Fibroblast of peridontal ligament (primary cell): ENCODE measurements at regions not wholly inside any gene's neighbourhood (a gene's known extent, or its start where the extent isn't known, plus 50 kb on each side); places are given as distances from the start of the nearest gene placed in this dataset.
"Not testable (repeated sequence)": the region's sequence is repeated elsewhere in the genome, so short reads cannot be mapped to it uniquely, and the experiment has no call there.

ENCODE experiments used
- DNase-seq: peaks from one replicate; pipeline ENCODE4 v3.0.0-alpha.2; 2010; ENCODE audit errors: extremely low read depth

GRCh38 chr10:9097206-9097990 is 1042.9 kb downstream of the GATA3 start:
- DNase-seq = no peak

DNA sequence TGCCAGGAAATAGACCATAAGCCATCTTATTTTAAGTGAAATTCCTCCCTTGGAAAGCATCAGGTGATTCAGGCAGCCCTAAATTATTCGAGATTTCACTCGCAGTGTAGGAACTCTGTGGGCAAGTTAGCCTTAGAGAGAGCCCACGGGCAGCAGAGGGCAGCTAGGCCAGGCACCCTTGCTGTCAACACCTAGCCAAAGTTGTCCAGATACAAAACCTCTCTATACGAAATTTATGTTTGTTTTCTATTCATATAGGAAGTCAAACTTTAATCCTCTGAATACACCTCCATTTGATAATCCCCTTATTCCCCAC is 1043.5 kb downstream of the GATA3 start:
- no peak for DNase-seq

- no peak for DNase-seq
Observed at GRCh38 chr10:9102026-9102425, 1047.5 kb downstream of the GATA3 start.

- no peak for DNase-seq
Observed at GRCh38 chr10:9103301-9103700, 1048.8 kb downstream of the GATA3 start.

- DNase-seq = no peak
Observed at GRCh38 chr10:9111976-9112375, 1057.5 kb downstream of the GATA3 start.

GRCh38 chr10:9126728-9127127 is 1072.2 kb downstream of the GATA3 start:
- DNase-seq = no peak

- DNase-seq = no peak
Observed at GRCh38 chr10:9137368-9137767, 1082.9 kb downstream of the GATA3 start.

GRCh38 chr10:9138829-9139228 is 1084.3 kb downstream of the GATA3 start:
- not testable (repeated sequence) for DNase-seq

DNA sequence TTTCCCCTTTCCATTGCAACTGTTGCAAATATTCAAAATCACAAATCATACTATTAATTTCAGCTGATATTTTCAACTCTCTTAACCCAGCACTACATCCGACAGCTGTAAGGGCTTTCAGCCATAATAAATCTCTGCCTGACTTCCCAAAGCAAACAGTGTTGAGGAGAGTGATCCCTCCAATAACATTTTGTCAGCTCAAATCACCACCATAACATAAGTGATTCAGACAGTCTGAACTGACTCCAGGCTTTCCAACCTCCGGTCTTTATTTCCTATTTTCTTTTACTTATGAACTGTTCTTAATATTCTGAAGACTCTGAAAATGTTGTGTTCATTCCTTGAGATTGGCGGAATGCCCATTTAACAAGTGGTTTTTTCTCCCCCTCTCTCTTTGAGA is 1085.9 kb downstream of the GATA3 start:
- DNase-seq = no peak

- no peak for DNase-seq
Observed at GRCh38 chr10:9147475-9147874, 1093.0 kb downstream of the GATA3 start.

- no peak for DNase-seq
Observed at GRCh38 chr10:9149134-9149533, 1094.6 kb downstream of the GATA3 start.

DNA sequence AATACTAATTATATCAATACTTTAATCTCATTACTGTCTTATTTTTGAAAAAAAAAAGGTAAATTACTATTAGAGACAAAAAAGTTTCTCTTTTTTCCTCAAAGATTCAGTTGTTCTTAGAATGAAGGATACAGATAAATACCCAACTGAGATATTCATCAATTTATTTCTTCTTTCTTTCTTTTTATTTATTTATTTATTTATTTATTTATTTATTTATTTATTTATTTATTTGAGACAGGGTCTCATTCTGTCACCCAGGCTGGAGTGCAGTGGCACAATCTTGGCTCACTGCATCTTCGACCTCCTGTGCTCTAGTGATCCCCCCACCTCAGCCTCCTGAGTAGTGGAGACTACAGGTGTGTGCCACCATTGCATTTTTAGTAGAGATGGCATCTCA is 1098.6 kb downstream of the GATA3 start:
- not testable (repeated sequence) for DNase-seq

GRCh38 chr10:9157656-9158055 is 1103.2 kb downstream of the GATA3 start:
- DNase-seq = no peak

DNA sequence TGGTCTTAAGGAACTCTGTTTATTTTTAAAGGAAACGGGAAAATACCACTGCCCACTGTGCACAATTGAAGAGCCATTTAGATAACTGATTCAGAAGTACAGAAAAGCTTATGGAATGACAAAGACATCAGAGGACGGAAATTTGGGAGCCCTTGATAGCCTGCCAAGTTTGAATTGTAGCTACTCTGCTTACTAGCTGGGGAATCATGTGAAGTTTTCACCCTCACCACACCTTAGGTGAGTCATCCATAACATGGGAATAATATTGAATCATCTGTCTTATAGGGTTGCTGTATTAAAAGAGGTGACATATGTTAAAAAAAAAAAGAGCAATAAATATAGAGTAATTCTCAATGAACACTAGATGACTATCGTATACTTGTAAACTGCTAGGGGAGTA is 1104.2 kb downstream of the GATA3 start:
- no peak for DNase-seq

DNA sequence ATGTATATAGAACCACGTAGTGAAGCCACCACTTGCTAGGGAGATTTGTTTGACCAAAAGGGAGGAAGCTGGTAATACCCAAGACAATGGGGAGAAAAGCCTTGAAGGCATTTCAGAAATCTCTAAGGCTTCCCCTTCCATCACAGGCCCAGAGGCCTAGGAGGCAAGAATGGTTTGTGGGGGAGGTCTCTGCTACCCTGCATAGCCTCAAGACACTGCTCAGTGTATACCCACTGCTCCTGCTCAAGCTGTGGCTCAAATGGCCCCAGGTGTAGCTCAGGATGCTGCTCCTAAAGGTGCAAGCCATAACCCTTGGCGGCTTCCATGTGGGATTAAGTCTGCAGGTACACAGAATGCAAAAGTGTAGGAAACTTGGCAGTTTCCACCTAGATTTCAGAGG is 1105.8 kb downstream of the GATA3 start:
- DNase-seq = no peak

GRCh38 chr10:9163699-9164098 is 1109.2 kb downstream of the GATA3 start:
- no peak for DNase-seq

GRCh38 chr10:9166770-9167169 is 1112.3 kb downstream of the GATA3 start:
- DNase-seq = no peak

- no peak for DNase-seq
Observed at GRCh38 chr10:9172276-9172675, 1117.8 kb downstream of the GATA3 start.

DNA sequence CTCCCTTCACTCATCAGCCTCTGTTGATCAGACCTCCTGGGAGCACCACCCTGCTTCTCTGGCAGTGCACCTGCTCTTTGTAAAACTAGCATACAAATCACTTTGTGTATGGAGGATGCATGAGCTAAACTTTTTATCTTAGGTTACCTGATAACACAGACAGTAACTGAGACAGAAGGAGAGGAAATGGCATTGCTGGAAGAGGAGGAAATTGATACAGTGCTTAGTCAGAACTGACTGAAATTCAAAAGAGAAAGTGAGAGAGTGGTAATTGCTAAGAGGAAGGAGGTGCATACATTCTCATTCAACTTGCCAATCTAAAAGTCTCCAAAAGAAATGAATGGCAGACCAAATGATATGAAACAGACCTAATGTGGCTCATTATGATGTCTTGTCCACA is 1120.7 kb downstream of the GATA3 start:
- no peak for DNase-seq

DNA sequence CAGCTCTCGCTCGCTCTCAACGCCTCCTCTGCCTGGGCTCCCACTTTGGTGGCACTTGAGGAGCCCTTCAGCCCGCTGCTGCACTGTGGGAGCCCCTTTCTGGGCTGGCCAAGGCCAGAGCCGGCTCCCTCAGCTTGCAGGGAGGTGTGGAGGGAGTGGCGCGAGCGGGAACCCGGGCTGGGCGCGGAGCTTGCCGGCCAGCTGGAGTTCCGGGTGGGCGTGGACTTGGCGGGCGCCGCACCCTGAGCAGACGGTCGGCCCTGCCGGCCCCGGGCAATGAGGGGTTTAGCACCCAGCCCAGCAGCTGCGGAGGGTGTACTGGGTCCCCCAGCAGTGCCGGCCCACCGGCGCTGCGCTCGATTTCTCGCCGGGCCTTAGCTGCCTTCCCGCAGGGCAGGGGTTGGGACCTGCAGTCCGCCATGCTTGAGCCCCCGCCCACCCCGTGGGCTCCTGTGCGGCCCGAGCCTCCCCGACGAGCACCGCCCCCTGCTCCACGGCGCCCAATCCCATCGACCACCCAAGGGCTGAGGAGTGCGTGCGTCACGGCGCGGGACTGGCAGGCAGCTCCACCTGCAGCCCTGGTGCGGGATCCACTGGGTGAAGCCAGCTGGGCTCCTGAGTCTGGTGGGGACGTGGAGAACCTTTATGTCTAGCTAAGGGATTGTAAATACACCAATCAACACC is 1128.9 kb downstream of the GATA3 start:
- DNase-seq = not testable (repeated sequence)

GRCh38 chr10:9188022-9188810 is 1133.7 kb downstream of the GATA3 start:
- no peak for DNase-seq

GRCh38 chr10:9189448-9189847 is 1135.0 kb downstream of the GATA3 start:
- DNase-seq = no peak

DNA sequence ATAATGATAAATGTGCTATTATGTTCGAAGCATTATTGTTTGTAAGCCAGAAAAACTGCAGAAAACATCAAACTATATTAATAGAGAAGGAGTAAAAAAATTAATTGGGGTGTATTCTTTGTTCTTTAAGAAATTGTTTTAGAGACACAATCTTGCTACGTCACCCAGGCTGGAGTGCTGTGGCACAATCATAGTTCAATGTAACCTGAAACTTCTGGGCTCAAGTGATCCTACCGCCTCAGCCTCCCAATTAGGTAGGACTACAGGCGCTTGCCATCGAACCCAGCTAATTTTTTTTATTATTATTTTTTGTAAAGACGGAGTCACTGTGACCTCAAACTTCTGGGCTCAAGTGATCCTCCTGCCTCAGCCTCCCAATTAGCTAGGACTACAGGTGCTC is 1138.6 kb downstream of the GATA3 start:
- DNase-seq = no peak
